Activated CD4-positive, alpha-beta T cell treated with anti-CD3 and anti-CD28 coated beads, Interleukin-2, amount 10 ng/mL, durations not matched to agents 24 days and 14 days (primary cell): ENCODE measurements at regions not wholly inside any gene's neighbourhood (a gene's known extent, or its start where the extent isn't known, plus 50 kb on each side); places are given as distances from the start of the nearest gene placed in this dataset.

Experiments
- DNase-seq: peaks from one replicate; pipeline ENCODE4 v3.0.0; 2022
- H3K27ac Mint-ChIP-seq: one replicate; pipeline ENCODE4 v1.8.0; 2022; ENCODE audit warnings: mild to moderate bottlenecking, mixed read lengths
- H3K27me3 Mint-ChIP-seq: one replicate; pipeline ENCODE4 v1.8.0; 2022; ENCODE audit warnings: mixed read lengths
- H3K36me3 Mint-ChIP-seq: one replicate; pipeline ENCODE4 v1.8.0; 2022; ENCODE audit warnings: low read depth, mild to moderate bottlenecking, mixed read lengths
- H3K4me1 Mint-ChIP-seq: one replicate; pipeline ENCODE4 v1.8.0; 2021; ENCODE audit warnings: mixed read lengths
- H3K4me3 Mint-ChIP-seq: one replicate; pipeline ENCODE4 v1.8.0; 2022; ENCODE audit warnings: mild to moderate bottlenecking, moderate library complexity, mixed read lengths
- H3K9me3 Mint-ChIP-seq: one replicate; pipeline ENCODE4 v1.8.0; 2021; ENCODE audit warnings: mixed read lengths
- intact Hi-C: fragments of 100-400 bp; cut with micrococcal nuclease; formaldehyde crosslinking; loops from one replicate; pipeline ENCODE4 v1.15.1; 2023

- intact Hi-C loops: no loop called here
- no peak for DNase-seq
- peaks cover 8% of the 10 kb centered on the region for H3K27me3 Mint-ChIP-seq
- H3K4me3 Mint-ChIP-seq: no peak overlapping the region
- H3K27ac Mint-ChIP-seq: no peak overlapping the region
- no peaks in the 10 kb centered on the region for H3K9me3 Mint-ChIP-seq
- H3K36me3 Mint-ChIP-seq: no peaks in the 10 kb centered on the region
- H3K4me1 Mint-ChIP-seq: peaks cover 2% of the 10 kb centered on the region
These were observed 197.6 kb downstream of the PHETA1 start for GRCh38 chr12:111171345-111171744.

DNA sequence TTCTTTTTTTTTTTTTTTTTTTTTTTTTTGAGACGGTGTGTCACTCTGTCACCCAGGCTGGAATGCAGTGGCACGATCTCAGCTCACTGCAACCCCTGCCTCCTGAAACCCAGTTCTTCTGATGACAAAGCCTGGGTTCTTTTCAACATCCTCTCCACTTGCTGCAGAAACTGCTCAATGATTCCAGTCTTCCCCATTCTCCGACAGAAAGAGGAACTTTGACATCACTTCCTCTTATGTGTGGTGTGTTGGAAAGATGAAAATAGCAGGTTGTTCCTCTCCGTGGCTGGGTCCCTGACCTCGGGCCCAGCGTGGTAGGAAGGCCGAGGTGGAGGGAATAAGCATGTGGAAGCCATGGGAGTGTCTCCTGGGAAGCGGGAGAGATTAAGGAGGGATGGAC is 198.4 kb downstream of the PHETA1 start:
- Mint-ChIP-seq H3K4me3 (no peak overlapping the region), H3K36me3 (no peaks in the 10 kb centered on the region), H3K27ac (no peak overlapping the region), H3K9me3 (no peaks in the 10 kb centered on the region), H3K27me3 (peaks cover 5% of the 10 kb centered on the region), H3K4me1 (peaks cover 2% of the 10 kb centered on the region)
- no peak for DNase-seq
- intact Hi-C loops: no loop called here

- no peak overlapping the region for H3K4me3 Mint-ChIP-seq
- H3K4me1 Mint-ChIP-seq: peaks cover 2% of the 10 kb centered on the region
- intact Hi-C loops: no loop called here
- DNase-seq: no peak
- H3K9me3 Mint-ChIP-seq: no peaks in the 10 kb centered on the region
- no peaks in the 10 kb centered on the region for H3K36me3 Mint-ChIP-seq
- H3K27me3 Mint-ChIP-seq: peaks cover 2% of the 10 kb centered on the region
- H3K27ac Mint-ChIP-seq: no peak overlapping the region
These were observed 199.4 kb downstream of the PHETA1 start for GRCh38 chr12:111169456-111169855.

DNA sequence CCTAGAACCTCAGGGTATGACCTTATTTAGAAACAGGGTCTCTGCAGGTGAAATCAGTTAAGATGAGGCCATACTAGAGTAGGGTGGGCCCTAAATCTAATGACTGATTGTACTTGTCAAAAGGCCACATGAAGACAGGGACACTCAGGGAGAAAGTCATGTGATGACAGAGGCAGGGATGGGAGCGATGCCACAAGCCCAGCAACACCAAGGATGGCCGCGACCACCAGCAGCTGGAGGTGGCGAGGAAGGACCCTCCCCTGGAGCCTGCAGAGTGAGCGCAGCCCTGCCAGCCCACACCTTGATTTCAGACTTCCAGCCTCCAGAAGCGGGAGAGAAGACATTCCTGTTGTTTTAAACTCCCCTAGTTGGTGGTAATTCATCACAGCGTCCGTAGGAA is 199.9 kb downstream of the PHETA1 start:
- no peak for DNase-seq
- no peaks in the 10 kb centered on the region for H3K9me3 Mint-ChIP-seq
- H3K4me3 Mint-ChIP-seq: no peak overlapping the region
- H3K27ac Mint-ChIP-seq: no peak overlapping the region
- peaks cover 2% of the 10 kb centered on the region for H3K27me3 Mint-ChIP-seq
- intact Hi-C loops: no loop called here
- no peaks in the 10 kb centered on the region for H3K36me3 Mint-ChIP-seq
- peaks cover 2% of the 10 kb centered on the region for H3K4me1 Mint-ChIP-seq

DNA sequence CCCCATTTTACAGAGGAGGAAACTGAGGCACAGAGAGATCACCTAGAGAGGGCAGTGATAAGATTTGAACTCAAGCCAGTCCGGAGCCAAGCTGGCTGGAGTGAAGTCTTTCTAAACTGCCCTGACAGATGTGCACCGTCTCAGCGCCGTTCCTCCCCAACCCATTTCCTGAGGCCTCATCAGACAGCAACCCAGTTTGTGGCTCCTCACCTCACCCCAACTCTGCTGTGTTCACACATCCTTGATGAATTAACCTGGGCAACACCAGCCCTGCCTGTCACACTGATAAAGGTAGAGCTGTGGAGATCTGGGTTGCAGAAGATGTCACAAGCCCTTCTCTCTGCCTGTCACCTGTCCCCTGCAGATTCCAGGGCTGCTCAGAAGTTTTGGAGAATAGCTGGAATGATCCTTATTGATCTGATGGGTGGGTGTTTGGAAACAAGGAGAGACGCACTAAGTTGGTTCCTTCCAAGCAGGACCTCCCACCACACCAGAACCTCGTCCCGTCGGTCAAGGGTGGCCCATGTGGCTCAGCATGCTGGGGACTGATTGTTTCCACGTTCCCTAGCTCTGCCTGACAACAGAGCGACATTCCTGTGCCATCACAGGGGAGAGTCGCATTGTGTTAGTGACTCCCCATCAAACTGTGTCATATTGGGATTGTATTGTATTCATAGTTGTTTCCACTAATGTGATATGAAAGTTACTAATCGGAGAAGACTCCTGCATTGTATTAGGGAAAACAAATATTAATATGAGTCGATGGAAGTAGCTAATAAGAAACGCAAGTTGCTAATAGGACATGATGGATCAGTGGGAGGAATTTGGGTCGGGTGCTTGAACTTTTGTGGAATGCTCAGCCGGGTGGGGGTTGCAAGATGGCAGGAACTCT is 200.6 kb downstream of the PHETA1 start:
- no peak overlapping the region for H3K4me3 Mint-ChIP-seq
- H3K27ac Mint-ChIP-seq: no peak overlapping the region
- H3K36me3 Mint-ChIP-seq: no peaks in the 10 kb centered on the region
- no peaks in the 10 kb centered on the region for H3K27me3 Mint-ChIP-seq
- DNase-seq: peak; percentile 55
- no peaks in the 10 kb centered on the region for H3K9me3 Mint-ChIP-seq
- peaks cover 2% of the 10 kb centered on the region for H3K4me1 Mint-ChIP-seq
- intact Hi-C loops: no loop called here

- Mint-ChIP-seq H3K4me1 (peaks cover 2% of the 10 kb centered on the region), H3K27ac (no peak overlapping the region), H3K9me3 (no peaks in the 10 kb centered on the region), H3K36me3 (no peaks in the 10 kb centered on the region), H3K27me3 (no peaks in the 10 kb centered on the region), H3K4me3 (no peak overlapping the region)
- intact Hi-C loops: no loop called here
- no peak for DNase-seq
These were observed 201.9 kb downstream of the PHETA1 start for GRCh38 chr12:111166779-111167540.

- intact Hi-C loops: no loop called here
- H3K4me3 Mint-ChIP-seq: no peak overlapping the region
- no peaks in the 10 kb centered on the region for H3K36me3 Mint-ChIP-seq
- no peaks in the 10 kb centered on the region for H3K4me1 Mint-ChIP-seq
- H3K9me3 Mint-ChIP-seq: no peaks in the 10 kb centered on the region
- no peaks in the 10 kb centered on the region for H3K27me3 Mint-ChIP-seq
- no peak overlapping the region for H3K27ac Mint-ChIP-seq
- DNase-seq: no peak
These were observed 203.9 kb downstream of the PHETA1 start for GRCh38 chr12:111164833-111165525.

DNA sequence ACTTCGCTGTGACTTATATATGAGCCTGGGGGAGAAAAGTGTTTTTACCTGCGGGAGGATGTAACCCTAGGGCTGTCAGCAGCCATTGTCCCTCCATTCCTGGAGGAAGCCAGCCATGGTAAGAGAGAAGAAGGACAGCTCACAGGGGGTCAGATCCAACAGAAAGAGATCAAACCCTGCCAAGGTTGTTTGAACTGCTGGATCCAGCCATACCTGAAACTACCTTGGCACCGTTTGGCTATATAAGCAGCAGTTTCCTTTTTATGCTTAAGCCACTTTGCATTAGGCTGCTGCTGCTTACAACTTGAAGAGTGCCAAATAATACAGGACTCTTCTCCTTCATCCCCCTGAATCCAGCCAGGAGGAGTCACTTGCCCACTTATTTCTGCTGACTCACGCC is 205.5 kb downstream of the PHETA1 start:
- H3K27me3 Mint-ChIP-seq: no peaks in the 10 kb centered on the region
- no peak overlapping the region for H3K4me3 Mint-ChIP-seq
- intact Hi-C loops: no loop called here
- H3K36me3 Mint-ChIP-seq: no peaks in the 10 kb centered on the region
- H3K4me1 Mint-ChIP-seq: no peaks in the 10 kb centered on the region
- no peaks in the 10 kb centered on the region for H3K9me3 Mint-ChIP-seq
- DNase-seq: no peak
- H3K27ac Mint-ChIP-seq: no peak overlapping the region

- intact Hi-C loops: no loop called here
- H3K4me3 Mint-ChIP-seq: no peak overlapping the region
- H3K4me1 Mint-ChIP-seq: no peaks in the 10 kb centered on the region
- no peaks in the 10 kb centered on the region for H3K36me3 Mint-ChIP-seq
- DNase-seq: no peak
- no peak overlapping the region for H3K27ac Mint-ChIP-seq
- no peaks in the 10 kb centered on the region for H3K27me3 Mint-ChIP-seq
- H3K9me3 Mint-ChIP-seq: no peaks in the 10 kb centered on the region
These were observed 207.0 kb downstream of the PHETA1 start for GRCh38 chr12:111161898-111162297.

DNA sequence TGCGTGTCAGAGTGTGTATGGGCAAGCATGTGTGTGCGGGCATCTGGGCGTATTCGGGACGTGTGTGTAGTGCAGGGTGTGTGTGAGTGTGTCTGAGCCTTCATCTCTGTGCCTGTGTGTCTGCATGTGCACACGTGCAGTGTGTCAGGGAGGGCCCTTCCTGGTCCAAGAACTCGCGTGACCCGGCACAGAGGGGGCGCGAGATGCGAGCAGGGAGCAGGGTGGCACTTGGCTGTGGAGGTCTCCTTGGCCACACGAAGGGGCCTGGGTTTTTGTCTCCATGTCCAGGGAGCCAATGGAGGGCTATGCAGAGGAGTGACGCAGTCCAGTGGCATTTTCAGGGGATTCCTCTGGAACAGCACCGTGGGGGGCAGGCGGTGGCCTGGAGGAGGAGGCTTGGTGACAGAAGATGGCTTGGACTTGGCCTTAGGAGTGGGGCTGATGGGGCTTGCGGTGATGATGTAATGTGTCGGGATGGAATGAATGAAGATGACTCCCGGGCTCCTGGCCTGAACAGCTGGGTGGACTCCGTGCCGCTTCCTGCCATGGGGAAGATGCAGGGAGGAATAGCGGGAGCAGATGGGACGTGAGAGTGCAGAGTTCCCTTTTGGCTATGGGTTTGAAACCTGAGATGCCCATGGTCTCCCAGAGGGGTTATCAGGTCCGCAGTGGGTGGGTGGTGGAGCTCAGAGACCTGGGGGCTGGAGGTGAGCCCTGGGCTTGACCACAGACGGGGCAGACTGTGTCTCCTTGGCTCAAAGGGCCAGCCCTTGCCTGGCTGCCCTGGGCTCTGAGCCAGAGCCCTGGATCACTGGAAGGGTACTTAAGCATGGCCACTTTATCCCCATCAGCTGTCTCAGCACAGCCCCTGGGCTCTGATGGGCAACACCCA is 208.3 kb downstream of the PHETA1 start:
- DNase-seq: no peak
- H3K4me3 Mint-ChIP-seq: no peak overlapping the region
- H3K4me1 Mint-ChIP-seq: no peaks in the 10 kb centered on the region
- no peaks in the 10 kb centered on the region for H3K27me3 Mint-ChIP-seq
- H3K27ac Mint-ChIP-seq: no peak overlapping the region
- H3K36me3 Mint-ChIP-seq: no peaks in the 10 kb centered on the region
- H3K9me3 Mint-ChIP-seq: no peaks in the 10 kb centered on the region
- intact Hi-C loops: no loop called here

GRCh38 chr12:111158992-111159391 is 209.9 kb downstream of the PHETA1 start:
- no peak overlapping the region for H3K27ac Mint-ChIP-seq
- no peaks in the 10 kb centered on the region for H3K36me3 Mint-ChIP-seq
- H3K27me3 Mint-ChIP-seq: no peaks in the 10 kb centered on the region
- H3K4me1 Mint-ChIP-seq: no peaks in the 10 kb centered on the region
- DNase-seq: no peak
- intact Hi-C loops: no loop called here
- H3K4me3 Mint-ChIP-seq: no peak overlapping the region
- H3K9me3 Mint-ChIP-seq: no peaks in the 10 kb centered on the region

DNA sequence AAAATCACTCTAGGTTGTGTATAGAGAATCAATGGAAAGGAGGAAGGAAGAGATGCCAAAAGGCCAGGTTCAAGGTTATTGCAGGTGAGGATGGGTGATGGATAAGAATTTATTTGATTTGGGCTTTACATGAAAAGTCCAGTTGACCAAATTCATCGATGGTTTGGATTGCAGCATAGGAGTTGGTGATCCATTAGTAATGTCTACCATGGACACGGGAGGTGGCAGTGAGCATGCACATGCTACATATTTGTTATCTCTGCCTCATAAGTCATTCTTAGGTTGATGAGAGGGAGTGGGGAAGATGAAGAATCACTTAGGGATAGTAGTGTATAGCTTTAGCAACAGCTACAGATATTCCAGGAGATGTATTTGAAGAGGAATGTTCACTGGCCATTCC is 211.4 kb downstream of the PHETA1 start:
- H3K9me3 Mint-ChIP-seq: no peaks in the 10 kb centered on the region
- DNase-seq: no peak
- no peaks in the 10 kb centered on the region for H3K36me3 Mint-ChIP-seq
- intact Hi-C loops: no loop called here
- no peaks in the 10 kb centered on the region for H3K4me1 Mint-ChIP-seq
- H3K27me3 Mint-ChIP-seq: peaks cover 2% of the 10 kb centered on the region
- H3K27ac Mint-ChIP-seq: no peak overlapping the region
- no peak overlapping the region for H3K4me3 Mint-ChIP-seq

DNA sequence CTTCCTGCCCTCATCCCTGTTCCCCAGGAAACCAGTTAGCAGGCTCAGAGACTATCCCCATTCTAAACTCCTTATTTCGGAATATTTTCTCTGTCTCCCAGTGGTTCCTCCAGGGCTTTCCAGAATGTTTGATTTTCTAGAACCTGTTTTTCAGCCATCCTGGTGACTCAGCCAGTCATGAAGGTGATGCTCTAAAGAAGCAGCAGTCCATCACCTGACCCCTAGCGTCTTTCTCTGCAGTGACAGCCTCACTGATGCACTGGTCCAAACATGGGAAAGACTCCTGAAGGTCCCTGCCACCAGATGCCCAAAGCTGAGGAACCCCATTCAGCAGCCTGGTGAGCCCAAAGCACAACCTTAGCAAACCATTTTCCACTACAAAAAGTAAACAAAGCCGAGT is 212.6 kb downstream of the PHETA1 start:
- Mint-ChIP-seq H3K27me3 (peaks cover 2% of the 10 kb centered on the region), H3K27ac (no peak overlapping the region), H3K9me3 (no peaks in the 10 kb centered on the region), H3K36me3 (no peaks in the 10 kb centered on the region), H3K4me1 (no peaks in the 10 kb centered on the region), H3K4me3 (no peak overlapping the region)
- intact Hi-C loops: no loop called here
- no peak for DNase-seq
